PC-9 (cell line): ENCODE measurements at regions not wholly inside any gene's neighbourhood (a gene's known extent, or its start where the extent isn't known, plus 50 kb on each side); places are given as distances from the start of the nearest gene placed in this dataset.

Experiments
- BruUV-seq: library from RNA; stranded (reverse); fragments of 400-500 nt; replicated peaks from 2 replicates; lab custom pipeline; 2021; lab: Mats Ljungman, UMichigan
- CTCF ChIA-PET: fragments of 300-600 bp; sonication (Branson Sonifier 250); formaldehyde crosslinking; loops from one replicate; lab custom pipeline; 2022; ENCODE audit warnings: antibody characterized with exemption; lab: Charles Lee
- POLR2A ChIA-PET: fragments of 300-600 bp; sonication (Branson Sonifier 250); formaldehyde crosslinking; loops from one replicate; lab custom pipeline; 2022; ENCODE audit warnings: antibody characterized with exemption; ENCODE audit not compliant: unreplicated experiment; lab: Charles Lee
- DNase-seq, 2 experiments: peaks; one replicate each; pipeline versions ENCODE4 v3.0.0 to v3.0.0-alpha.2; 2015 to 2022; ENCODE audit warnings: mixed read lengths in 1 of 2
- H2AFZ ChIP-seq: fragments of 200-600 bp; sonication (generic); 2 replicates; pipeline ENCODE4 v1.8.1; 2017; ENCODE audit warnings: antibody characterized with exemption
- H3F3A ChIP-seq: fragments of 200-600 bp; sonication (generic); 2 replicates; pipeline ENCODE4 v1.8.1; 2017; ENCODE audit warnings: antibody characterized with exemption, mild to moderate bottlenecking, low read depth; ENCODE audit not compliant: insufficient read depth
- H3K27ac ChIP-seq: fragments of 200-600 bp; sonication (generic); 2 replicates; pipeline ENCODE4 v1.6.1; 2016; ENCODE audit warnings: mixed run types
- H3K27me3 ChIP-seq: fragments of 200-600 bp; sonication (generic); 2 replicates; pipeline ENCODE4 v1.6.1; 2016; ENCODE audit warnings: low read depth, mixed run types; ENCODE audit not compliant: insufficient read depth
- H3K36me3 ChIP-seq: fragments of 200-600 bp; sonication (generic); 2 replicates; pipeline ENCODE4 v1.6.1; 2016; ENCODE audit warnings: low read depth, mixed run types
- H3K4me1 ChIP-seq: fragments of 200-600 bp; sonication (generic); replicated peaks from 2 replicates; pipeline ENCODE4 v1.6.1; 2016; ENCODE audit warnings: mixed run types; ENCODE audit not compliant: insufficient read depth
- H3K4me2 ChIP-seq: fragments of 200-600 bp; sonication (generic); 2 replicates; pipeline ENCODE4 v1.6.1; 2017; ENCODE audit warnings: mixed run types
- H3K4me3 ChIP-seq: fragments of 200-600 bp; sonication (generic); 2 replicates; pipeline ENCODE4 v1.6.1; 2016; ENCODE audit warnings: mixed run types
- H3K79me2 ChIP-seq: fragments of 200-600 bp; sonication (generic); 2 replicates; pipeline ENCODE4 v1.6.1; 2017; ENCODE audit warnings: low read depth, mixed run types
- H3K9me2 ChIP-seq: fragments of 200-600 bp; sonication (generic); 2 replicates; pipeline ENCODE4 v1.8.1; 2017; ENCODE audit warnings: mild to moderate bottlenecking; ENCODE audit not compliant: insufficient read depth
- H3K9me3 ChIP-seq: fragments of 200-600 bp; sonication (generic); 2 replicates; pipeline ENCODE4 v1.8.1; 2016; ENCODE audit warnings: low read depth; ENCODE audit not compliant: insufficient read depth
- H4K20me1 ChIP-seq: fragments of 200-600 bp; sonication (generic); 2 replicates; pipeline ENCODE4 v1.8.1; 2017; ENCODE audit not compliant: insufficient read depth
- EZH2 ChIP-seq: fragments of 200-600 bp; sonication (generic); IDR thresholded peaks from 2 replicates; pipeline ENCODE4 v1.8.0; 2017; ENCODE audit warnings: antibody characterized with exemption, low read depth
- intact Hi-C: fragments of 100-400 bp; cut with micrococcal nuclease; formaldehyde crosslinking; loops from one replicate; pipeline ENCODE4 v1.10.0; 2022; ENCODE audit not compliant: unreplicated experiment
- TF ChIP-seq, protein P1 (sequence below): fragments of 200-600 bp; sonication (generic); conservative IDR thresholded peaks from 2 replicates; pipeline ENCODE4 v1.6.1; 2017; ENCODE audit warnings: mixed run types, antibody characterized with exemption, mild to moderate bottlenecking, moderate library complexity

DNA sequence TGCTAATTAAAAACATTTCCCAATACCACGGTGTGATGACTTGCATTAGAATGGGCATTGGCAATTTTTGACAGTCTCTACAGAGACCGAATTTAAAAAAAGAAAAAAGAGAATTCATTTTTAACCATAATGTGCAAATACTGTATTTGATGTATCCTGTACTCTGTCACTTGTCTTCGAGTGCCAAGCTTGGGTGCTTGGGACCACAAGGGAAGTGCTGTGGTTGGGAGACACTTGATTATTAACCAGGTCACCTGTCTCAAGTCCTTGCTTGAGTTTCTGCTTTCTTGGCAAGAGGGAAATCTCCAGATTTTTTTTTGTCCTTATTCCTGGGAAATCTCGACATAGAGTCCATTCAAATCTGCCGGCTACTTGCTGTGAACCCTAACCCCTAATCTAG lies 209.0 kb downstream of the MC4R start:
- no peak for DNase-seq
- no peak overlapping the region for H3K4me3 ChIP-seq
- no TSS peak for BruUV-seq
- no peak overlapping the region for H3K27ac ChIP-seq
- no peak overlapping the region for H3K4me2 ChIP-seq
- CTCF ChIA-PET = no interaction called here
- no peaks in the 10 kb centered on the region for H3K27me3 ChIP-seq
- POLR2A ChIA-PET = no interaction called here
- TF ChIP-seq EZH2 = no peak
- TF ChIP-seq, protein P1, sequence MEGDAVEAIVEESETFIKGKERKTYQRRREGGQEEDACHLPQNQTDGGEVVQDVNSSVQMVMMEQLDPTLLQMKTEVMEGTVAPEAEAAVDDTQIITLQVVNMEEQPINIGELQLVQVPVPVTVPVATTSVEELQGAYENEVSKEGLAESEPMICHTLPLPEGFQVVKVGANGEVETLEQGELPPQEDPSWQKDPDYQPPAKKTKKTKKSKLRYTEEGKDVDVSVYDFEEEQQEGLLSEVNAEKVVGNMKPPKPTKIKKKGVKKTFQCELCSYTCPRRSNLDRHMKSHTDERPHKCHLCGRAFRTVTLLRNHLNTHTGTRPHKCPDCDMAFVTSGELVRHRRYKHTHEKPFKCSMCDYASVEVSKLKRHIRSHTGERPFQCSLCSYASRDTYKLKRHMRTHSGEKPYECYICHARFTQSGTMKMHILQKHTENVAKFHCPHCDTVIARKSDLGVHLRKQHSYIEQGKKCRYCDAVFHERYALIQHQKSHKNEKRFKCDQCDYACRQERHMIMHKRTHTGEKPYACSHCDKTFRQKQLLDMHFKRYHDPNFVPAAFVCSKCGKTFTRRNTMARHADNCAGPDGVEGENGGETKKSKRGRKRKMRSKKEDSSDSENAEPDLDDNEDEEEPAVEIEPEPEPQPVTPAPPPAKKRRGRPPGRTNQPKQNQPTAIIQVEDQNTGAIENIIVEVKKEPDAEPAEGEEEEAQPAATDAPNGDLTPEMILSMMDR = no peak
- intact Hi-C loops = no loop called here
- H3F3A ChIP-seq = no peaks in the 10 kb centered on the region
- no peaks in the 10 kb centered on the region for H4K20me1 ChIP-seq
- H3K9me3 ChIP-seq = peaks cover 11% of the 10 kb centered on the region
- no peaks in the 10 kb centered on the region for H3K9me2 ChIP-seq
- H3K79me2 ChIP-seq = no peaks in the 10 kb centered on the region
- H3K4me1 ChIP-seq = no peaks in the 10 kb centered on the region
- H2AFZ ChIP-seq = no peak overlapping the region
- no peaks in the 10 kb centered on the region for H3K36me3 ChIP-seq

- Histone ChIP-seq H3K27ac (no peak overlapping the region), H4K20me1 (no peaks in the 10 kb centered on the region), H3K79me2 (no peaks in the 10 kb centered on the region), H2AFZ (no peak overlapping the region), H3K4me1 (no peaks in the 10 kb centered on the region), H3K27me3 (no peaks in the 10 kb centered on the region), H3K4me2 (no peak overlapping the region), H3F3A (no peaks in the 10 kb centered on the region), H3K4me3 (no peak overlapping the region), H3K36me3 (no peaks in the 10 kb centered on the region), H3K9me2 (no peaks in the 10 kb centered on the region), H3K9me3 (peaks cover 11% of the 10 kb centered on the region)
- BruUV-seq = no TSS peak
- TF ChIP-seq EZH2 = no peak
- TF ChIP-seq, protein P1 = no peak
- DNase-seq = no peak
- intact Hi-C loops = no loop called here
- POLR2A ChIA-PET = no interaction called here
- CTCF ChIA-PET = no interaction called here
Observed at GRCh38 chr18:60162388-60162787, 210.2 kb downstream of the MC4R start.

DNA sequence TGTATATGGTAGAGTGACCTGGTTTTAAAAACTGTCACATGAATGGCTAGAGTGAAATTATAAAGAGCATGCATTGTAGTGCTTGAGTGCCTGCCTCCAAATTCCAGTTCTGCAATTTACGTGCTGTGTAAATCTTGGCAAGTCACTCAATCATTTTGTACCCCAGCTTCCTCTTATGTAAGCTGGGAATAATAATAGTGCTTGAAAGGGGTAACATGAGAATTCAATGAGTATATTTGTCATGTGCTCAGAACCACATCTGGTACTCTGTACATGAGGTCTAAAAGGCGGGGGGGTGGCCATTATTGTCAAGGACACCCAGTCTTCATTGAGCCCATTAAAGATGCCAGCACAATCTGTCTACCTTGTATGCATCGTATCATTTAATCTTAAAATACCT lies 214.8 kb downstream of the MC4R start:
- Histone ChIP-seq H3K4me2 (no peak overlapping the region), H2AFZ (no peak overlapping the region), H4K20me1 (no peaks in the 10 kb centered on the region), H3F3A (no peaks in the 10 kb centered on the region), H3K79me2 (no peaks in the 10 kb centered on the region), H3K36me3 (no peaks in the 10 kb centered on the region), H3K4me3 (no peak overlapping the region), H3K27me3 (no peaks in the 10 kb centered on the region), H3K4me1 (no peaks in the 10 kb centered on the region), H3K9me2 (no peaks in the 10 kb centered on the region), H3K27ac (no peak overlapping the region), H3K9me3 (peaks cover 5% of the 10 kb centered on the region)
- CTCF ChIA-PET = no interaction called here
- POLR2A ChIA-PET = no interaction called here
- BruUV-seq = no TSS peak
- TF ChIP-seq EZH2 = no peak
- TF ChIP-seq, protein P1 = no peak
- intact Hi-C loops = no loop called here
- DNase-seq = no peak
